ENCODE measurements at regions not wholly inside any gene's neighbourhood (a gene's known extent, or its start where the extent isn't known, plus 50 kb on each side); places are given as distances from the start of the nearest gene placed in this dataset.

- TF ChIP-seq CTCF (IDR thresholded peaks at IDR 0.05) = no peak
- TF ChIP-seq POLR2A (IDR thresholded peaks at IDR 0.05) = no peak
Observed at GRCh38 chr5:91468651-91469422, 85.7 kb upstream of the ARRDC3 start.
